22Rv1 (cell line): ENCODE measurements at regions not wholly inside any gene's neighbourhood (a gene's known extent, or its start where the extent isn't known, plus 50 kb on each side); places are given as distances from the start of the nearest gene placed in this dataset.

Source experiments
- ZFX ChIP-seq: fragments of 450-650 bp; IDR thresholded peaks from 2 replicates; pipeline ENCODE4 v1.6.1; 2017; ENCODE audit warnings: antibody characterized with exemption, borderline replicate concordance
- TF ChIP-seq, protein P1 (sequence below): fragments of 450-650 bp; IDR thresholded peaks from 2 replicates; pipeline ENCODE4 v1.5.1; 2017; ENCODE audit warnings: mild to moderate bottlenecking

DNA sequence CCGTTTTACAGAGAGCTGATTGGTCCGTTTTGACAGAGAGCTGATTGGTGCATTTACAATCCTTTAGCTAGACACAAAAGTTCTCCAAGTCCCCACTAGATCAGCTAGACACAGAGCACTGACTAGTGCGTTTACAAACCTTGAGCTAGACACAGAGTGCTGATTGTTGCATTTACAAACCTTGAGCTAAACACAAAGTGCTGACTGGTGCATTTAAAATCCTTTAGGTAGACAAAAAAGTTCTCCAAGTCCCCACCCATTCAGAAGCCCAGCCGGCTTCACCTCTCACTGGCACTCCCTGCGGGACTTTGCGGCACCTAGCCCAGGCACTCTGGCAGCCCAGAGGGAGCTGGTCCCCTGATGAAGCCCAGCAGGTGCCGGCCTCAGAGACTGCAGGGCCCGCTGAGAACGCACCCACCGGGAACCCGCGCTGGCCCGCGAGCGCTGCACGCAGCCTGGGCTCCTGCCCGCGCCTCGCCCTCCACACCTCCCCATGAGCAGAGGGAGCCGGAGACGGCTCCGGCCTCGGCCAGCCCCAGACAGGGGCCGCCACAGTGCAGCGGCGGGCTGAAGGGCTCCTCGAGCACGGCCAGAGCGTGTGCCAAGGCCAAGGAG, 508.1 kb upstream of the CHAC2 start:
- TF ChIP-seq, protein P1, sequence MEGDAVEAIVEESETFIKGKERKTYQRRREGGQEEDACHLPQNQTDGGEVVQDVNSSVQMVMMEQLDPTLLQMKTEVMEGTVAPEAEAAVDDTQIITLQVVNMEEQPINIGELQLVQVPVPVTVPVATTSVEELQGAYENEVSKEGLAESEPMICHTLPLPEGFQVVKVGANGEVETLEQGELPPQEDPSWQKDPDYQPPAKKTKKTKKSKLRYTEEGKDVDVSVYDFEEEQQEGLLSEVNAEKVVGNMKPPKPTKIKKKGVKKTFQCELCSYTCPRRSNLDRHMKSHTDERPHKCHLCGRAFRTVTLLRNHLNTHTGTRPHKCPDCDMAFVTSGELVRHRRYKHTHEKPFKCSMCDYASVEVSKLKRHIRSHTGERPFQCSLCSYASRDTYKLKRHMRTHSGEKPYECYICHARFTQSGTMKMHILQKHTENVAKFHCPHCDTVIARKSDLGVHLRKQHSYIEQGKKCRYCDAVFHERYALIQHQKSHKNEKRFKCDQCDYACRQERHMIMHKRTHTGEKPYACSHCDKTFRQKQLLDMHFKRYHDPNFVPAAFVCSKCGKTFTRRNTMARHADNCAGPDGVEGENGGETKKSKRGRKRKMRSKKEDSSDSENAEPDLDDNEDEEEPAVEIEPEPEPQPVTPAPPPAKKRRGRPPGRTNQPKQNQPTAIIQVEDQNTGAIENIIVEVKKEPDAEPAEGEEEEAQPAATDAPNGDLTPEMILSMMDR, result no peak
- no peak for TF ChIP-seq ZFX
